ENCODE measurements at regions not wholly inside any gene's neighbourhood (a gene's known extent, or its start where the extent isn't known, plus 50 kb on each side); places are given as distances from the start of the nearest gene placed in this dataset.

GRCh38 chr9:88049677-88050307 is 75.5 kb upstream of the CDK20 start:
- H3K36me3 ChIP-seq, result no peaks in the 10 kb centered on the region
- H3K9me3 ChIP-seq (replicated peaks), result peaks cover 9% of the 10 kb centered on the region
- TF ChIP-seq CTCF (IDR thresholded peaks at IDR 0.05; ENCODE audit: borderline replicate concordance), result no peak
- peaks cover 6% of the 10 kb centered on the region for H3K4me1 ChIP-seq
- no peak for DNase-seq
- intact Hi-C loops (cut with micrococcal nuclease), result no loop called here
- H3K27ac ChIP-seq (replicated peaks), result no peak overlapping the region
- H3K4me3 ChIP-seq, result no peak overlapping the region
- H3K27me3 ChIP-seq (ENCODE audit: low read depth), result no peaks in the 10 kb centered on the region

GRCh38 chr9:88046542-88046941 is 72.2 kb upstream of the CDK20 start:
- H3K27me3 ChIP-seq (ENCODE audit: low read depth), result no peaks in the 10 kb centered on the region
- intact Hi-C loops (cut with micrococcal nuclease), result no loop called here
- no peak for TF ChIP-seq CTCF (IDR thresholded peaks at IDR 0.05; ENCODE audit: borderline replicate concordance)
- peaks cover 6% of the 10 kb centered on the region for H3K4me1 ChIP-seq
- H3K36me3 ChIP-seq, result no peaks in the 10 kb centered on the region
- no peak overlapping the region for H3K4me3 ChIP-seq
- H3K9me3 ChIP-seq (replicated peaks), result peaks cover 28% of the 10 kb centered on the region
- no peak for DNase-seq
- no peak overlapping the region for H3K27ac ChIP-seq (replicated peaks)

- no peaks in the 10 kb centered on the region for H3K36me3 ChIP-seq
- no peaks in the 10 kb centered on the region for H3K27me3 ChIP-seq (ENCODE audit: low read depth)
- DNase-seq, result no peak
- H3K27ac ChIP-seq (replicated peaks), result no peak overlapping the region
- intact Hi-C loops (cut with micrococcal nuclease), result no loop called here
- no peak for TF ChIP-seq CTCF (IDR thresholded peaks at IDR 0.05; ENCODE audit: borderline replicate concordance)
- no peak overlapping the region for H3K4me3 ChIP-seq
- peaks cover 28% of the 10 kb centered on the region for H3K9me3 ChIP-seq (replicated peaks)
- H3K4me1 ChIP-seq, result peaks cover 6% of the 10 kb centered on the region
Observed at GRCh38 chr9:88045686-88046085, 71.4 kb upstream of the CDK20 start.

- intact Hi-C loops (cut with micrococcal nuclease), result no loop called here
- Histone ChIP-seq H3K9me3 (replicated peaks) (peaks cover 29% of the 10 kb centered on the region), H3K4me1 (no peaks in the 10 kb centered on the region), H3K36me3 (no peaks in the 10 kb centered on the region), H3K27me3 (ENCODE audit: low read depth) (no peaks in the 10 kb centered on the region), H3K27ac (replicated peaks) (no peak overlapping the region), H3K4me3 (no peak overlapping the region)
- TF ChIP-seq CTCF (IDR thresholded peaks at IDR 0.05; ENCODE audit: borderline replicate concordance), result no peak
- no peak for DNase-seq
Observed at GRCh38 chr9:88044200-88044599, 69.9 kb upstream of the CDK20 start.

- H3K4me1 ChIP-seq, result no peaks in the 10 kb centered on the region
- H3K36me3 ChIP-seq, result no peaks in the 10 kb centered on the region
- no peaks in the 10 kb centered on the region for H3K27me3 ChIP-seq (ENCODE audit: low read depth)
- H3K27ac ChIP-seq (replicated peaks), result no peak overlapping the region
- H3K9me3 ChIP-seq (replicated peaks), result peaks cover 35% of the 10 kb centered on the region
- intact Hi-C loops (cut with micrococcal nuclease), result no loop called here
- no peak for TF ChIP-seq CTCF (IDR thresholded peaks at IDR 0.05; ENCODE audit: borderline replicate concordance)
- H3K4me3 ChIP-seq, result no peak overlapping the region
- DNase-seq, result no peak
Observed at GRCh38 chr9:88043647-88044046, 69.3 kb upstream of the CDK20 start.
